Endodermal cell (in vitro differentiated cells): ENCODE measurements at regions not wholly inside any gene's neighbourhood (a gene's known extent, or its start where the extent isn't known, plus 50 kb on each side); places are given as distances from the start of the nearest gene placed in this dataset.

Experiments used
- DNase-seq: peaks from one replicate; pipeline ENCODE4 v3.0.0-alpha.2; 2017
- H3K27ac ChIP-seq: 2 replicates; pipeline ENCODE4 v1.5.1; 2013; ENCODE audit warnings: mild to moderate bottlenecking, low read depth, low read length, moderate library complexity
- H3K27me3 ChIP-seq: 2 replicates; pipeline ENCODE4 v1.6.1; 2013; ENCODE audit warnings: mild to moderate bottlenecking, low read length, moderate library complexity; ENCODE audit not compliant: insufficient read depth, control insufficient read depth, poor library complexity, severe bottlenecking
- H3K36me3 ChIP-seq: 2 replicates; pipeline ENCODE4 v1.7.0; 2013; ENCODE audit warnings: mild to moderate bottlenecking, low read length, moderate library complexity; ENCODE audit not compliant: control insufficient read depth, insufficient read depth
- H3K4me1 ChIP-seq: one replicate; pipeline ENCODE4 v1.7.0; 2013; ENCODE audit warnings: low read length; ENCODE audit not compliant: control insufficient read depth, insufficient read depth
- H3K4me3 ChIP-seq: 2 replicates; pipeline ENCODE4 v1.5.1; 2013; ENCODE audit warnings: mild to moderate bottlenecking, low read length, moderate library complexity
- H3K9ac ChIP-seq: 2 replicates; pipeline ENCODE4 v1.6.1; 2013; ENCODE audit warnings: mild to moderate bottlenecking, low read length, moderate library complexity; ENCODE audit not compliant: poor library complexity, severe bottlenecking; ENCODE audit errors: extremely low read depth
- H3K9me3 ChIP-seq: 2 replicates; pipeline ENCODE4 v1.6.1; 2013; ENCODE audit warnings: mild to moderate bottlenecking, low read length, moderate library complexity; ENCODE audit not compliant: control insufficient read depth
- H3K27ac Mint-ChIP-seq: 2 replicates; pipeline ENCODE4 v1.8.0; 2020; ENCODE audit warnings: mixed read lengths
- H3K27me3 Mint-ChIP-seq: 2 replicates; pipeline ENCODE4 v1.8.0; 2021; ENCODE audit warnings: mild to moderate bottlenecking, mixed read lengths; ENCODE audit not compliant: insufficient read depth
- H3K36me3 Mint-ChIP-seq: 2 replicates; pipeline ENCODE4 v1.8.0; 2020; ENCODE audit warnings: low read depth, mixed read lengths
- H3K4me1 Mint-ChIP-seq: 2 replicates; pipeline ENCODE4 v1.8.0; 2020; ENCODE audit warnings: mixed read lengths
- H3K4me3 Mint-ChIP-seq: 2 replicates; pipeline ENCODE4 v1.8.0; 2020; ENCODE audit warnings: mild to moderate bottlenecking, moderate library complexity, mixed read lengths
- H3K9me3 Mint-ChIP-seq: 2 replicates; pipeline ENCODE4 v1.8.0; 2020; ENCODE audit warnings: mild to moderate bottlenecking, mixed read lengths
- CTCF ChIP-seq: fragments of 200-600 bp; sonication (generic); conservative IDR thresholded peaks from 2 replicates; pipeline ENCODE4 v1.5.0; 2021; ENCODE audit warnings: antibody characterized with exemption, mild to moderate bottlenecking
- WGBS, 2 experiments: methylation state at CpG; one replicate each; pipeline versions ENCODE4 v1.1.5 to v1.1.7; 2013; ENCODE audit warnings: missing lambda C conversion rate in 2 of 2, mixed read lengths in 1 of 2; ENCODE audit not compliant: insufficient coverage in 1 of 2, insufficient read length in 1 of 2; 5-methylcytosine and 5-hydroxymethylcytosine counted together

GRCh38 chr18:45462179-45462578 lies 153.1 kb upstream of the SLC14A2 start:
- H3K4me1 ChIP-seq: no peaks in the 10 kb centered on the region
- 89 to 90% methylated on average over 5 of the region's 5 CpGs for WGBS, 2 experiments
- H3K27me3 ChIP-seq: peaks cover 7% of the 10 kb centered on the region
- no peak overlapping the region for H3K27ac Mint-ChIP-seq
- peak overlapping the region; percentile 2 for H3K27ac ChIP-seq
- H3K9ac ChIP-seq: no peak overlapping the region
- DNase-seq: no peak
- TF ChIP-seq CTCF: no peak
- H3K9me3 Mint-ChIP-seq: no peaks in the 10 kb centered on the region
- peaks cover 6% of the 10 kb centered on the region for H3K27me3 Mint-ChIP-seq
- H3K9me3 ChIP-seq: no peaks in the 10 kb centered on the region
- no peak overlapping the region for H3K4me3 ChIP-seq
- no peaks in the 10 kb centered on the region for H3K36me3 ChIP-seq
- no peaks in the 10 kb centered on the region for H3K4me1 Mint-ChIP-seq
- H3K36me3 Mint-ChIP-seq: no peaks in the 10 kb centered on the region
- H3K4me3 Mint-ChIP-seq: no peak overlapping the region

- Mint-ChIP-seq H3K4me1 (no peaks in the 10 kb centered on the region), H3K4me3 (no peak overlapping the region), H3K27ac (no peak overlapping the region), H3K9me3 (no peaks in the 10 kb centered on the region), H3K27me3 (peaks cover 6% of the 10 kb centered on the region), H3K36me3 (no peaks in the 10 kb centered on the region)
- Histone ChIP-seq H3K4me1 (no peaks in the 10 kb centered on the region), H3K36me3 (no peaks in the 10 kb centered on the region), H3K27me3 (peaks cover 7% of the 10 kb centered on the region), H3K9ac (no peak overlapping the region), H3K9me3 (no peaks in the 10 kb centered on the region), H3K27ac (no peak overlapping the region), H3K4me3 (no peak overlapping the region)
- no peak for DNase-seq
- 96 to 100% methylated on average over 2 to 6 of the region's 6 CpGs for WGBS, 2 experiments
- no peak for TF ChIP-seq CTCF
Observed at GRCh38 chr18:45463451-45463850, 151.8 kb upstream of the SLC14A2 start.

- 84 to 100% methylated on average over 4 to 8 of the region's 8 CpGs for WGBS, 2 experiments
- Mint-ChIP-seq H3K27me3 (peaks cover 6% of the 10 kb centered on the region), H3K36me3 (no peaks in the 10 kb centered on the region), H3K4me1 (no peaks in the 10 kb centered on the region), H3K9me3 (no peaks in the 10 kb centered on the region), H3K4me3 (no peak overlapping the region), H3K27ac (no peak overlapping the region)
- DNase-seq: no peak
- no peak for TF ChIP-seq CTCF
- no peaks in the 10 kb centered on the region for H3K36me3 ChIP-seq
- H3K27ac ChIP-seq: no peak overlapping the region
- H3K4me3 ChIP-seq: no peak overlapping the region
- no peak overlapping the region for H3K9ac ChIP-seq
- H3K27me3 ChIP-seq: peaks cover 7% of the 10 kb centered on the region
- no peaks in the 10 kb centered on the region for H3K9me3 ChIP-seq
- no peaks in the 10 kb centered on the region for H3K4me1 ChIP-seq
Observed at GRCh38 chr18:45464619-45465018, 150.7 kb upstream of the SLC14A2 start.
